ENCODE measurements at regions not wholly inside any gene's neighbourhood (a gene's known extent, or its start where the extent isn't known, plus 50 kb on each side); places are given as distances from the start of the nearest gene placed in this dataset.
"Not testable (repeated sequence)": the region's sequence is repeated elsewhere in the genome, so short reads cannot be mapped to it uniquely, and the experiment has no call there.

- intact Hi-C loops (cut with DNase I) = no loop called here
- DNase-seq = no peak
- ATAC-seq (ENCODE audit: poor library complexity) = peak; percentile 84
These were observed 368.9 kb upstream of the JARID2 start for GRCh38 chr6:14876778-14877613.

- ATAC-seq (ENCODE audit: poor library complexity) (no peak), DNase-seq (no peak)
- intact Hi-C loops (cut with DNase I) = no loop called here
These were observed 368.1 kb upstream of the JARID2 start for GRCh38 chr6:14877758-14878157.

- intact Hi-C loops (cut with DNase I) = loop anchor here (10.0 kb wide), 1 partner anchor 375 kb away; no protein-coding TSS in a partner anchor
These were observed 365.8 kb upstream of the JARID2 start for GRCh38 chr6:14880052-14880451.

GRCh38 chr6:14880677-14881076 lies 365.2 kb upstream of the JARID2 start:
- intact Hi-C loops (cut with DNase I) = loop anchor here (10.0 kb wide), 1 partner anchor 374 kb away; no protein-coding TSS in a partner anchor
- DNase-seq = no peak
- no peak for ATAC-seq (ENCODE audit: poor library complexity)

More at GRCh38 chr6:14880052-14880451, 365.8 kb upstream of the JARID2 start:
- ATAC-seq (ENCODE audit: poor library complexity) (peak; percentile 41), DNase-seq (no peak)

GRCh38 chr6:14881398-14881797 lies 364.5 kb upstream of the JARID2 start:
- ATAC-seq (ENCODE audit: poor library complexity) = peak; percentile 44
- intact Hi-C loops (cut with DNase I) = loop anchor here (10.0 kb wide), 1 partner anchor 373 kb away; no protein-coding TSS in a partner anchor
- DNase-seq = no peak

GRCh38 chr6:14882394-14883026 lies 363.4 kb upstream of the JARID2 start:
- peak; percentile 77 for ATAC-seq (ENCODE audit: poor library complexity)
- intact Hi-C loops (cut with DNase I) = loop anchor here (10.0 kb wide), 1 partner anchor 372 kb away; no protein-coding TSS in a partner anchor

GRCh38 chr6:14883921-14884320 lies 361.9 kb upstream of the JARID2 start:
- DNase-seq (no peak), ATAC-seq (ENCODE audit: poor library complexity) (no peak)
- intact Hi-C loops (cut with DNase I) = loop anchor here (10.0 kb wide), 1 partner anchor 371 kb away; no protein-coding TSS in a partner anchor

More at GRCh38 chr6:14882394-14883026, 363.4 kb upstream of the JARID2 start:
- DNase-seq = no peak

- no peak for ATAC-seq (ENCODE audit: poor library complexity)
- no peak for DNase-seq
- intact Hi-C loops (cut with DNase I) = loop anchor here (10.0 kb wide), 1 partner anchor 369 kb away; no protein-coding TSS in a partner anchor
These were observed 360.4 kb upstream of the JARID2 start for GRCh38 chr6:14885498-14885897.

GRCh38 chr6:14887181-14887580 lies 358.7 kb upstream of the JARID2 start:
- DNase-seq (no peak), ATAC-seq (ENCODE audit: poor library complexity) (no peak)
- intact Hi-C loops (cut with DNase I) = loop anchor here (10.0 kb wide), 1 partner anchor 368 kb away; no protein-coding TSS in a partner anchor

- peak; percentile 30 for ATAC-seq (ENCODE audit: poor library complexity)
- no peak for DNase-seq
- intact Hi-C loops (cut with DNase I) = loop anchor here (10.0 kb wide), 1 partner anchor 367 kb away; no protein-coding TSS in a partner anchor
These were observed 357.8 kb upstream of the JARID2 start for GRCh38 chr6:14887986-14888574.

GRCh38 chr6:14888575-14889000 lies 357.3 kb upstream of the JARID2 start:
- intact Hi-C loops (cut with DNase I) = loop anchor here (10.0 kb wide), 1 partner anchor 366 kb away; no protein-coding TSS in a partner anchor
- ATAC-seq (ENCODE audit: poor library complexity) = peak; percentile 90
- DNase-seq = peak; percentile 65

GRCh38 chr6:14889188-14889587 lies 356.7 kb upstream of the JARID2 start:
- ATAC-seq (ENCODE audit: poor library complexity) (no peak), DNase-seq (no peak)
- intact Hi-C loops (cut with DNase I) = loop anchor here (10.0 kb wide), 1 partner anchor 366 kb away; no protein-coding TSS in a partner anchor

GRCh38 chr6:14889611-14890593 lies 356.0 kb upstream of the JARID2 start:
- ATAC-seq (ENCODE audit: poor library complexity) (no peak), DNase-seq (no peak)
- intact Hi-C loops (cut with DNase I) = loop anchor here (10.0 kb wide), 1 partner anchor 365 kb away; no protein-coding TSS in a partner anchor

- DNase-seq; ATAC-seq (ENCODE audit: poor library complexity); intact Hi-C loops (cut with DNase I): not testable (repeated sequence)
These were observed 354.0 kb upstream of the JARID2 start for GRCh38 chr6:14891820-14892375.

- DNase-seq = no peak
- intact Hi-C loops (cut with DNase I) = no loop called here
- no peak for ATAC-seq (ENCODE audit: poor library complexity)
These were observed 351.8 kb upstream of the JARID2 start for GRCh38 chr6:14894105-14894504.

GRCh38 chr6:14896475-14896874 lies 349.4 kb upstream of the JARID2 start:
- ATAC-seq (ENCODE audit: poor library complexity) (no peak), DNase-seq (no peak)
- intact Hi-C loops (cut with DNase I) = no loop called here

GRCh38 chr6:14897831-14898230 lies 348.0 kb upstream of the JARID2 start:
- ATAC-seq (ENCODE audit: poor library complexity) = no peak
- DNase-seq = no peak
- intact Hi-C loops (cut with DNase I) = no loop called here

All from Right ventricle myocardium superior (tissue), 1 donor.